Skeletal muscle tissue (tissue), 3 donors: ENCODE measurements at regions not wholly inside any gene's neighbourhood (a gene's known extent, or its start where the extent isn't known, plus 50 kb on each side); places are given as distances from the start of the nearest gene placed in this dataset.

Source experiments
- H3K27ac ChIP-seq: one replicate; pipeline ENCODE4 v1.7.0; 2013; ENCODE audit warnings: mild to moderate bottlenecking, low read depth, low read length, inconsistent platforms
- H3K27me3 ChIP-seq, 3 donors: one replicate each; pipeline ENCODE4 v1.7.0; 2013; ENCODE audit warnings: low read length in 3 of 3; ENCODE audit not compliant: control insufficient read depth in 3 of 3, insufficient read depth in 3 of 3
- H3K36me3 ChIP-seq, 3 donors: one replicate each; pipeline ENCODE4 v1.7.0; 2013; ENCODE audit warnings: low read length in 3 of 3; ENCODE audit not compliant: control insufficient read depth in 3 of 3, insufficient read depth in 3 of 3
- H3K4me1 ChIP-seq, 3 donors: one replicate each; pipeline ENCODE4 v1.7.0; 2013; ENCODE audit warnings: low read length in 3 of 3, mild to moderate bottlenecking in 3 of 3; ENCODE audit not compliant: control insufficient read depth in 3 of 3, insufficient read depth in 3 of 3
- H3K4me3 ChIP-seq, 3 donors: one replicate each; pipeline ENCODE4 v1.7.0; 2013; ENCODE audit warnings: low read length in 3 of 3
- H3K9ac ChIP-seq, 3 donors: one replicate each; pipeline ENCODE4 v1.7.0; 2013; ENCODE audit warnings: low read length in 3 of 3, mild to moderate bottlenecking in 3 of 3, moderate library complexity in 2 of 3, low read depth in 1 of 3
- H3K9me3 ChIP-seq, 3 donors: one replicate each; pipeline ENCODE4 v1.7.0; 2013; ENCODE audit warnings: low read length in 3 of 3; ENCODE audit not compliant: control insufficient read depth in 3 of 3
- donor health status: Osteomylitis.

- no peaks in the 10 kb centered on the region for H3K36me3 ChIP-seq
- H3K27ac ChIP-seq: no peak overlapping the region
These were observed 549.0 kb upstream of the VSTM2A start for GRCh38 chr7:53993224-53993623.

GRCh38 chr7:53996876-53997275 lies 545.3 kb upstream of the VSTM2A start:
- Histone ChIP-seq H3K27me3 (no peaks in the 10 kb centered on the region), H3K9me3 (no peaks in the 10 kb centered on the region), H3K4me3 (no peak overlapping the region), H3K4me1 (no peaks in the 10 kb centered on the region), H3K9ac (no peak overlapping the region), H3K27ac (no peak overlapping the region), H3K36me3 (no peaks in the 10 kb centered on the region)

More at GRCh38 chr7:53993224-53993623, 549.0 kb upstream of the VSTM2A start:
- no peaks in the 10 kb centered on the region for H3K9me3 ChIP-seq
- H3K27me3 ChIP-seq: no peaks in the 10 kb centered on the region
- no peak overlapping the region for H3K4me3 ChIP-seq
- no peaks in the 10 kb centered on the region for H3K4me1 ChIP-seq
- no peak overlapping the region for H3K9ac ChIP-seq

GRCh38 chr7:54014765-54015164 lies 527.4 kb upstream of the VSTM2A start:
- H3K9me3 ChIP-seq: no peaks in the 10 kb centered on the region
- no peaks in the 10 kb centered on the region for H3K4me1 ChIP-seq
- no peak overlapping the region for H3K9ac ChIP-seq
- no peak overlapping the region for H3K27ac ChIP-seq
- H3K4me3 ChIP-seq: no peak overlapping the region
- no peaks in the 10 kb centered on the region for H3K27me3 ChIP-seq
- H3K36me3 ChIP-seq: no peaks in the 10 kb centered on the region

- Histone ChIP-seq H3K36me3 (no peaks in the 10 kb centered on the region), H3K9ac (no peak overlapping the region)
These were observed 526.9 kb upstream of the VSTM2A start for GRCh38 chr7:54015251-54015650.

GRCh38 chr7:54037873-54038272 lies 504.3 kb upstream of the VSTM2A start:
- H3K36me3 ChIP-seq: no peaks in the 10 kb centered on the region
- H3K4me1 ChIP-seq: no peaks in the 10 kb centered on the region
- H3K27me3 ChIP-seq: no peaks in the 10 kb centered on the region
- no peak overlapping the region for H3K27ac ChIP-seq
- peaks cover 0 to 2% (median 0%) of the 10 kb centered on the region in 3 donors for H3K9me3 ChIP-seq
- no peak overlapping the region for H3K9ac ChIP-seq
- no peak overlapping the region for H3K4me3 ChIP-seq

More at GRCh38 chr7:54015251-54015650, 526.9 kb upstream of the VSTM2A start:
- Histone ChIP-seq H3K4me1 (no peaks in the 10 kb centered on the region), H3K9me3 (no peaks in the 10 kb centered on the region), H3K4me3 (no peak overlapping the region), H3K27ac (no peak overlapping the region), H3K27me3 (no peaks in the 10 kb centered on the region)

GRCh38 chr7:54060643-54061042 lies 481.5 kb upstream of the VSTM2A start:
- Histone ChIP-seq H3K9ac (no peak overlapping the region), H3K27me3 (no peaks in the 10 kb centered on the region), H3K36me3 (no peaks in the 10 kb centered on the region), H3K27ac (no peak overlapping the region), H3K9me3 (no peaks in the 10 kb centered on the region), H3K4me1 (no peaks in the 10 kb centered on the region), H3K4me3 (no peak overlapping the region)

- Histone ChIP-seq H3K4me3 (no peak overlapping the region), H3K9ac (no peak overlapping the region), H3K36me3 (no peaks in the 10 kb centered on the region), H3K27ac (no peak overlapping the region), H3K27me3 (no peaks in the 10 kb centered on the region), H3K4me1 (no peaks in the 10 kb centered on the region), H3K9me3 (no peaks in the 10 kb centered on the region)
These were observed 475.5 kb upstream of the VSTM2A start for GRCh38 chr7:54066643-54067042.

- no peaks in the 10 kb centered on the region for H3K4me1 ChIP-seq
- no peaks in the 10 kb centered on the region for H3K9me3 ChIP-seq
- no peak overlapping the region for H3K4me3 ChIP-seq
- no peaks in the 10 kb centered on the region for H3K27me3 ChIP-seq
- no peak overlapping the region for H3K9ac ChIP-seq
- H3K36me3 ChIP-seq: no peaks in the 10 kb centered on the region
- no peak overlapping the region for H3K27ac ChIP-seq
These were observed 472.3 kb upstream of the VSTM2A start for GRCh38 chr7:54069843-54070242.

GRCh38 chr7:54072710-54073109 lies 469.5 kb upstream of the VSTM2A start:
- Histone ChIP-seq H3K4me3 (no peak overlapping the region), H3K9me3 (no peaks in the 10 kb centered on the region), H3K27ac (no peak overlapping the region), H3K27me3 (no peaks in the 10 kb centered on the region), H3K36me3 (no peaks in the 10 kb centered on the region), H3K4me1 (no peaks in the 10 kb centered on the region), H3K9ac (no peak overlapping the region)

- H3K9me3 ChIP-seq: no peaks in the 10 kb centered on the region
- no peak overlapping the region for H3K9ac ChIP-seq
- no peaks in the 10 kb centered on the region for H3K4me1 ChIP-seq
These were observed 465.6 kb upstream of the VSTM2A start for GRCh38 chr7:54076616-54077015.

GRCh38 chr7:54080525-54080924 lies 461.6 kb upstream of the VSTM2A start:
- Histone ChIP-seq H3K27me3 (no peaks in the 10 kb centered on the region), H3K4me1 (no peaks in the 10 kb centered on the region), H3K9me3 (no peaks in the 10 kb centered on the region), H3K27ac (no peak overlapping the region), H3K9ac (no peak overlapping the region), H3K4me3 (no peak overlapping the region), H3K36me3 (no peaks in the 10 kb centered on the region)

More at GRCh38 chr7:54076616-54077015, 465.6 kb upstream of the VSTM2A start:
- H3K36me3 ChIP-seq: no peaks in the 10 kb centered on the region
- no peak overlapping the region for H3K4me3 ChIP-seq
- H3K27me3 ChIP-seq: no peaks in the 10 kb centered on the region
- H3K27ac ChIP-seq: no peak overlapping the region
